ENCODE measurements at regions not wholly inside any gene's neighbourhood (a gene's known extent, or its start where the extent isn't known, plus 50 kb on each side); places are given as distances from the start of the nearest gene placed in this dataset.

DNA sequence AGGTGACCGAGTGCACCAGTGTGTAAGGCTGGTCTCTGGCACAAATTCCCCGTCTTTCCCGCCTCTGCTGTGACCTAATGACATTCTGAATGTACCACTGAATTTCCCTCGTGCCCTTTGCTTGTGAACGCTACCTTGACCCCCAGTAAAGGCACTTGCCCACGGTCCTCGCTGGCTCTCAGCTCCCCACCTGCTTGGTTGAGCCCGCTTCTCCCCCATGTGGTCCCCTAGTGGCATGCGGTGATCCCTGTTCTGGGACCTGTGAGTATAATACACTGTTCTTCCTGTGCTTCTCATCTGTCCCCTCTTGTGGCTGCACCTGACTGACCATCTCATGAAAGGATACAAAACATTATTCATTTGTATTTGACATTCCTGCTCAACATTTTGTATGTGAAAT lies 495.7 kb downstream of the INHBA start:
- DNase-seq, result no peak

DNA sequence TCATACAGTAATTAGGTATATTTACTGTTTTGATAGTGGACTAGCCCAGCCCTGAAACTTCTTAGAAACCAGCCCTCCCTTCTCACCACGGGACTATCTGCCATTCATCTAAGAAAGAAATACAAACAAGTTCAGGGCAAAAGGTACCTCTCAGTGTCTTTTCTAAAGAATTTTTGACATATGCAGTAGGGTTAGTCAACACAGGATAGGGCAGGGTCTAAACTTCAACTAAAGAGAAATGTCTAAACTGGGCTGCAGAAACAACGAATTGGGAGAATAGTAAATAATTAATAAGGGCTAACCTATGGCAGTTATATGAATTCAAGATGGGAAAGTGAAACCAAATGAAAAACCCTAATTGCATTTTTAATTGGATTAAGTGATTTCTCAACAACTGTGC lies 496.6 kb downstream of the INHBA start:
- DNase-seq, result no peak

DNA sequence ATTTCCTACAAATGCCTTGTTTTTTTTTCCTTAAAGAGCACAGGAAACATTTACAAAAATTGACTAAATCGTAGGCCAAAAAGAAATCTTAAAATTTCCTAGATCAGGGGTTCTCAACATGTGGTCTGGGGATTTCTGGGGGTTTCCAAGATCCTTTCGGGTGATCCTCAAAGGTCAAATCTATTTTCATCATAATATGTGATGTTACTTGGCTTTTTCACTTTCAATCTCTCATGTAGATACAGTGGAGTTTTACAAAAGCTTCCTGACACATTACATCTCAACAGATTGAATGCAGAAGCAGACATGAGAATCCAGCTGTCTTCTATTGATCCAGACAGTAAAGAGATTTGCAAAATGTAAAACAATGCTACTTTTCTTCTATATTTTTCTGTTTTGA lies 497.3 kb downstream of the INHBA start:
- no peak for DNase-seq

DNA sequence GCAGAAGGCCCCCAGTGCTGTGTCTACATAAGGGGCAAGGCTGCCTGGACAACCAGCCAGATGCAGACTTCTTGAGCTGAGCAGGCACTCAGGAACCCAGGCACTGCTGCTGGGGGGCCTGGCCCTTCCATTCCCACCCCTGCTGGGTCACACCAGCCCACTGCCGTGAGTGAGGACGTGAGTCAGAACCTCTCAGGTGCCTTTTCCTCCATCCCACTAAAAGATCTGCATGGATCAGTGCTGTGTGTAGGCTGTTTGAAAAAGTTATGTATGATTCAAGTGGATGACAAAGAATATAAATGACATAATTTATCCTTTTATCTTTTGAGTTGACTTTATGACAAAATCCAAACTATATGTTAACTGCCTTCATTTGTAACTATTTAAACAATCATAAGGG lies 499.3 kb downstream of the INHBA start:
- DNase-seq, result no peak

DNA sequence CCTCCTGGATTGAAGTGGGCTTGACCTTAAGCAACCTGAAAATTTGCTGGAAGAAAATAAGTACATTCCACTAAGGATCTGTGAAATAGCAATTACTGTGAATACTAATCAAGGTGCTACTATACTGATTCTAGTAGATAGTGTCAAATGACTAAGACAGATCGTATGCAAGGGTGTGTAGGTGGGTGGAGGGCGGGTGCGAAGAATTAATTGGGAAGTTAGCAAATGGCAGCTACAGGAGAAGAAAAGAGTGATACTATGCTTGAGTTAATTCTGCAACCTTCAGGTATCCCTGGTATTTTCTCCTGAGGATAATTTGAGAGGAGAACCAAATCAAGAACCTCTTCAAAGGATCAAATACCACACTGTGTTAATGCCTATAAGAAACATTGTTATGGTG lies 501.9 kb downstream of the INHBA start:
- DNase-seq, result no peak

DNA sequence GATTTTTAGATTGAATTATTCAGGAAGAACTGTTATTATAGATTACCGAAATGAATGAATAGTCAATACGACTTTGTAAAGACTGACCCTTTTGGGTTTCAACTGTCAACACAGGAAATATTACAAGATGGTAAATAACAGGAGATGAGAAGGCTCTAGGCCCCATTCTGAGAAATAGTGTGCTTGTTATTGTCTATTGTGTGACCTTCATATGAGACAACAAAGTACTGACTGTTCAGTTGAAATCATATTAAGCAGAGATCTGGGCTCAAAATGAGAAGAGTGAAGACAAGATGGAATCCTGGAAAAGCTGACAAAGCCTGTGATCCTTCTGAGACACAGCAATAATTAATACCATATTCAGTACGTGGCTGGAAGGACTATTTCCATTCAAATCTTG lies 503.8 kb downstream of the INHBA start:
- no peak for DNase-seq

DNA sequence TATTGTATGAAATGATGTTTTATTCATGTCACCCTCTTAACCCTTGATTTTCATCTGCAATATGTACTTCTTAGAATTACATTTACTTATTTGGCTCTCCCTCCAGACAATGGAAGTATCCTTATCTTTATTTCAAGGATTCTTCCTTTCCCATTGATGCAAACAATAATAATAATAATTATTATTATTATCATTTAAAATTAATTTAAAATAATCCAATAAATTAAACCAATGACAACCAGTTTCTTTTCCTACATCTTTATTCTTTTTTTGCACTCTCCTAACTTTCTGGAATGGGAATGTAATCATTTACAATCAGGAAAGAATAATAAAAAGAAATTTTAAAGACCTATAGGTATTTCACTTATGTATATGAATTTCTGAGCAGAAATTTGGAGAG lies 504.4 kb downstream of the INHBA start:
- no peak for DNase-seq

DNA sequence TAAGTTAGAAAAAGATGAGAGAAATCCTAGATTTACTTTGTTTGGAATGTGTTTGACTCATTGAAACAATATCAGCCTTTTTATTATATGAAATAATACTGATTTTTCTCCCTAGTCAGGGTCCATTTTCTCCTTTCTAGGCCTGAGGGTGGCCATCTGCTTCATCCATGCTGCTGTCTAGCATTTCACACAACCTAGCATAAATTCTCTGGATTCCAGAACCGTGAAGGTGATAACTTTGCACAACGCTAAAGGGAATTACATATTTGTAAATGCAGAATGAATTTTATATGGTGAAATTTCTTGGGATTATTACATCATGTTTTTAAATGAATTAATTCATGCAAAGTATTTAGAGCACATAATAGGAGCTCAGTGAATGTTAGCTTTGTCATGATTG lies 505.1 kb downstream of the INHBA start:
- no peak for DNase-seq

DNA sequence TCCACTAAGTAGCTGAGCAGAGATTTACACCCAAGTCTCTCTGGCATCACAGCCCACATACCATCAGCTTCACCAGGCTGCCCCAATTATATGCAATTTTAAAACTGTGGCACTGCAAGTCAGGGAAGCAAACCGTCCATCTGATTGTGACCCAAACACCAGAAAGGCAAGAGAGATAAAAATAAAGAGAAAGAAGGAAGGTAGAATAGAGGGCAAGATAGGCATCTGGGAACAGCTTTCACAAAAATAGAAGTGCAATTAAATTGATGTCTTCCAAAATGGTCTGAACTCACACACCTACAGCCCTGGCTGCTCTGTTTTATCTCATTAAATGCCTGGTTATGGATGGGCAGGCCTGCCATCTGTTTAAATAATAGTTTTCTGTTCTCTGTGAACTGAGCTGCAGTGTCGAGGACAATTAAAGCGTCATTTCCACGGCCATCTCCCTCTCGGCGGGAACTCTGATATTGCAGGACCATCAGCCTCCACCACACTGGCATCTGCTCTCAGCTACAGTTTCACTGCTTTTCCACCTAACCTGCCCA lies 509.1 kb downstream of the INHBA start:
- DNase-seq, result no peak

DNA sequence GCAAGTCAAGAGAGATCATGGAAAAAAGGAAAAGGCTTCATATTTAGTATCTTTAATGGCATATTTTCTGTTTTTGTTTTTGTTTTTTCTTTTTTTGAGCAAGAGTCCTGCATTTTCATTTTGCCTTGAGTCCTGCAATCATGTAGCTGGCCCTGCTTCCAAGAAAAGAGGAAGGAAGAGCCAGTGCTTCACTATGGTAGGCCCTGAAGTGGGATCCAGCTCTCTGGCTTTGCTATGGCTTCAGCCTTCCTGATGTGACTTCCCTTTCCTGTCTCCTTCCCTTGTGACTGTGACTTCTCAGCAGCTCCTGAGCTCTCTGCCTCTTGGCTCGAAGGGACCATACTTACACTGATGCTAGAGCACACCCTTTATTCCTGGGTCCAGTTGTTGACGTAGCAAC lies 512.3 kb downstream of the INHBA start:
- DNase-seq, result no peak

DNA sequence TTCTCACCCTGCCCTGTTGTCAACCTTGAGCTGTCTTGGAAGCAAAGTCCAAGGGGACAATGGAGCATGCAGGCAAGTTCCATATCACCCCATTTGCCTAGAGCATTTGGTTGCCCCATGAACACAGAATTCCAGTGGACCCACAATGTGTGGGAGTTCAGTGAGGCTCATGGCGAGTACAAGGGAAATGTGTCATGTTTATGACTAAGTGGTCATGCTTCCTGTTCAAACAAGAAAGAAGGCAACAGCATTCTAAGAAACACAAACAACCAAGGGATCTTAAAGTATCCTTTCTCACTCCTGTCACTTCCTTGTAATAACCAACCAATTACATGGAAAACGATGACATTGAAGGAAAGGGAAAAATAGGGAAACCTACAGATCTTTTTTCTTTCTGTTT lies 513.0 kb downstream of the INHBA start:
- no peak for DNase-seq

DNA sequence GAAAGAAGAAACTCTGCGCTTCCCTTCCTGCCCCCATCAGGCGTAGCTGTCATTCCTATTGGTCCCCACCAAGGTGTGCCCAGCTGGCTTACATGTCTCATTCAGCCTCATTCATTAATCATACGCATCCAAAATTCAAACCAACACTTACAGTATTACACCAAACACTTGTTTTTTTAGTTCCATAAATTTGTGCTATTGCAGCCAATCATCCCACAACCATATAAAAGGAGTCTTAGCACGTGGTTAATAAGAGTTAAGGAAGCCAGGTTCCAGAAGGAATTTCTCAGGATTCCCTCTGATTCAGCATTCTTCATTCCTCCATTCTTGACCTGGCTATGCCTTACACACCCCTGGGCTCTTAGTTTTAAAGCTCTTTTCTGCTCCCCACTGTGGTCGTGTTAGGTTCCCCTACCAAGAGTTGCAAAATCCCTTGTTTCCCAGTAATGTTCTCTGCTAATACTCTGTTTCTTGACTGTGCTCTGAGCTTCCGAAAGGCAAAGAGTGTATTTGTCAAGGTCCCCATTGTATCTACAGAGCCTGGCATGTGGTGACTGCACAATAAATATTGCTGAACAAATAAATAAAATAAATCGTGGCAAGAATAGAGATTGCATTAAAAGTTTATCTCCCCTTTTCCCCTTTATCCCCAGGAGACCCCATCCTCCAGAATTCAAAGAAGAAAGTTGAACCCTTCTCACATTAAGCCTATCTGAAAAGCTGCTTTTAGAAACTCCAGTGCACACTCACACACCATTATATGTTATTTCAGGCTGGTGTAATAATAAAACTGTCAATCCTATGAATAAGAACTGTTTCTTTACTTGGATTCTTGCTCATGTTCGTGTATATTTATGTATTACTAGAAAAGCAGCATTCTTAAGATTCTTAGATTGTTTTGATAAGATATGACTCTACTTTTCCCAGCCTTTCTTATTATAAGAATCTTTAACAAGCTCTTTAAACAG lies 514.4 kb downstream of the INHBA start:
- DNase-seq, result no peak

DNA sequence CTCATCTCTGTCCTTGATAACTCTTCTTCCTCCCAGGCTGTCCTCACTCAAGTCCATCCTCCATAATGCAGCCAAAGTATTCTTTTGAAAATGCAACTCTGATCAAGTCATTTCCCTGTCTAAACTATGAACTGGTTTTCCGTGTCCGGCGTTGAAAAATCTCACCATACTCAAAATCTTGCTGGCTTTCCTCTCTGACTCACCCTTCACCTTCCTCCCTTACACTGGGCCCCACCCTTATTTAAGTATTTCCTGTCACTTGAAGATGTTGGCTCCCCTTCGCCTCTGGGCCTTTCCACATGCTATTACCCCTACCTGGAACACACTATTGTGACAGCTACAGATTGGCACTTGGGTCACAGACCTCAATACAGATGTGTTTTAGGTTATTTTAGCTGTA lies 515.6 kb downstream of the INHBA start:
- no peak for DNase-seq

DNA sequence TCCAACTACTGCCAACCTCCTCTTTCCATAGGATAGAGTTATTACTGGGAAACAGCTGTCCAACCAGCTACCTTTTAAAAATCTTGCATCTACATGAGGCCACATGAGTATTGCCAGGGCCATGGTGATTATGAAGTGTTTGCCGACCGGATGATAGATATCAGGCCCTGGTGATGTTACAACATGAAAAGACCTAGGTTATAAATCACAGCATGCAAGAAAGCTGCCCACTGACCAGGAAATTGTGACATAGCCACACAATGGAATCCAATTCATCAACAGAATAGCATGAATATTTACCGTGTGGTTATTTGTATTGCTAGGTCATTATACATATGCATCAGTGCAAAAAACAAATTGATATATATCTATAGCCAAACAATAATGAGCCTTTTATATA lies 517.0 kb downstream of the INHBA start:
- no peak for DNase-seq

DNA sequence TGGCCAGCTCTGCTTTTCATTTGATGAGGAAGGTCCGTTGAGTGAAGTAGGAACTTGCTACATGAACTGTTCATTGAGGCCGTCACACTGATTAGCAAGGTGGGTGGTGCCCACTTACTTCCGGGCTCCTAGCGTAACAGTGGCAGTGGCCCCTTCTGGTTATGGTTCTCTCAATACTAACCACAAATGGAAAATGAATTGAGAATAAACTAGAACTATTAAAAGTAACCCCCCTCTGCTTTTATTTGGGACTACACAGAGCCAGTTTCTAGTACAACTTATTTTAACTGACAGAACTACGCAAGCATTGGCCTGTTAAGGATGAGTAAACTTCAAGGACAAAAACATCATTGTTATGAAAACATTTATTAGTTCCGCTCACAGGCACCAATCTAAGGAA lies 519.1 kb downstream of the INHBA start:
- no peak for DNase-seq

DNA sequence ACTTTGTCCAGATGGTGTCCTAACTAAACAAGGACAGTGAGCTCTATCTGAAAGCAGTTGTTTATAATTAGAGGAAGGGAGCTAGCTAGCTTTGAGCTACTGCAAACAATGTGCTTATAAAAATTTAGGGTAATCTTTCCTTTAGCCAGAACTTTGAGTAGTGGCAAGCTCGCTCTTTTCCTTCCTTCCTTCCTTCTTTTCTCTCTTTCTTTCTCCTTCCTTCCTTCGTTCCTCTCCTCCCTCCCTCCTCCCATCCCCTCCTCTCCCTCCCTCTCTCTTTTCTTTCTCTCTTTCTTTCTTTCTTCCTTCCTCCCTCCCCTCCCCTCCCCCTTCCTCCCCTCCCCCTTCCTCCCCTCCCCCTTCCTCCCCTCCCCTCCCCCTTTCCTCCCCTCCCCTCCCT lies 520.1 kb downstream of the INHBA start:
- DNase-seq, result no peak

DNA sequence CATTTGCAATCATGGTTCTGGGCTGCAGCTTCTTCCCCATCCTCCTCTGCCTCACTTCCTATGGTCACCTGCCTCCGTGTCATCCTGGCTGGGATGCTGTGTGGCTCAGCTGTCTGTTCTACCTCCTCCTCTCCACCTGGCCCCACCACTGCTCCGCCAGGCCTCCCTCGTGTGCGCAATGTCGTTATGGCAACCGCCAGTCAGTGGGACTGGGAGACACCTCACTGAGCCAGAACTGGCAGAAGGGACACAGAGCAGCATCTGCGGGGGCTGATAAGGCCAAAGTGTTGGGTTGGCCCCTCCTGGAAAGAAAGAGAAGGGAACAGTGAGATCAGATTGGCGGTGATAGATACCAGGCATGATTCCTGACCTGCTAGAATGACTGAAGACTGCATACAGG lies 527.5 kb downstream of the INHBA start:
- DNase-seq, result no peak

DNA sequence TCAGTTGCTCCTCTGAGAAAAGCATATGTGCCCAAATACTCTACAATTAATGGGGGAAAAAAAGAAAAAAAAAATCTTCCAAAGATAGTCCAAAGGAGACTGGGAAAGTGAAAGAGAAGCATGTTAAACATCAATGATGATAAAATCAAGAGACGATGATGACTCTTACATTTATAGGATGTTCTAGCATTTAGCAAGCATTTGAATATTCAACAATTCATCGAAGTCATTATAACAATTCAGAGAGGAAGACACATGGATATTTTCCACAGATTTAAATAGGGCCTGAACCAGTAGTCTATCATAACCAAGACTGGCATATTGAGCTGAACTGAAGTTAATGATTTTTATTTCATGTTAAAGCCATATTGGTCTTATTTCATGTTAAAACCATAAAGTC lies 528.4 kb downstream of the INHBA start:
- DNase-seq, result no peak

DNA sequence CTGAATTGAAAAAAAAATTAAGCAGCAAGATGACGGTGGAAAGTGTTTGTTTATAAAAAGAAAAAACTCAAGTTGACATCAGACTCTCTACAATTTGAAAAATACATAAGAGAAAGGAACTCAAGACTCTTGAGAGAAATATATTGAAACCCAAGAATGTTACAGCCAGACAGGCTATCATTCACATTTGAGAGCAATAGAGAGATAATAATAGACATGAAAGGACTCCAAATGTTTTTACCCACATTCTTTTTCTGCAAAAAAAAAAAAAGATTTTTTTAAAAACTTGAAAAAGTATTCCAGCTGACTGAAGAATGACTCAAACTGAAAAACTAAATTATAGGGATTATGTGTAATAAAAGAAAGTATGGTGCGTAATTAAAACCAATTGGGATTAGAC lies 532.4 kb downstream of the INHBA start:
- no peak for DNase-seq

DNA sequence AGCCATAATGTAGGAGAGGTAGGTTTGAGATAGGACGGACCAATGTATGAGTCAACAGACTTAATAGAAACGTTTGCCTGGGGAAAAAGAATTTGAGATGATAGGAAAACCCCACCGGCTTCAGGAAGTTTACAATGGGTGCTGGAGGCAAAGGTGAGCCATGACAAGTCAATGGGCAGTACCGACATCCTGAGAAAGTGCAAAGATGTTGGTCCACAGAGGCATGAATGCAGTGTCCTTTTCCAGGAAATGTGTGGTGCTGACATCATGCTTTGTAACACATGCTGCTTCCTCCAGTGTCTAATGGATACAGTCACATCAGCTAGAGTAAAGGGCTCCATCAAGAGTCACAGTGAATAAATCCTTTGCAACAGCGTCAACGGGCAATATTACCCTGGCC lies 533.6 kb downstream of the INHBA start:
- no peak for DNase-seq

DNA sequence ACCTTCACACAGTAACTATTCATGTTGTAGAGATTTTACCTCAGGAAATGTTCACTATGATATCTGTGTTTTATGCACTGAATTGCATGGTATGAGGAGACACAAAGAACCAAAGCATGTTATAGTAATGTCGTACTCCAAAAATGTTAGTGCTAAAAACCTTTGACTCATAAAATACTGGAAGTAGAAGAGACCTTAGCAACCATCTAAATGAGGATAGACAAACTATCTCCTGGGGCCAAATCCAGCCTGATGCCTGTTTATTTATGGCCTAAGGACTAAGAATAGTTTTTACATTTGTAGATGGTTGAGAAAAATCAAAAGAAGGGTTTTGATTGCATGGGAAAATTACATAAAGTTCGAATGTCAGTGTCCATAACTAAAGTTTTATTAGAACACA lies 535.1 kb downstream of the INHBA start:
- DNase-seq, result no peak

DNA sequence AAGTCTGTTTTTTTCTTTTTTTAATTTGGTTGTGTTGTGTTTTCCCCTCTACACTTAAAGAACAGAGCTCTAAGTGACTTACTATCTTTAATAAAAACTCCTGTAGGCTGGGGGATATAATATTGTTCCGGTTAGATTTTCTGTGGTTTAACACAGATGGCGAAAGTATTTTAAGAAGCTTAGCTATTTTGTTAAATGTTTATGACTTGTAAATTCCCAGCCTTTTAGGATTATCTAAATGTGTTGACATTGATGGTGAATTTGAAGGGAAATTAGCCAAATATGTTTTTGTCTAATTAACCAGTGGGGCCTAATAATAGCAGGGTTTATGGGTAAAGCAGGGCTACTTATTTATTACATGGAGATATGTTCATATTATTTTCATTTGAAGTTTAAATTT lies 538.5 kb downstream of the INHBA start:
- no peak for DNase-seq

DNA sequence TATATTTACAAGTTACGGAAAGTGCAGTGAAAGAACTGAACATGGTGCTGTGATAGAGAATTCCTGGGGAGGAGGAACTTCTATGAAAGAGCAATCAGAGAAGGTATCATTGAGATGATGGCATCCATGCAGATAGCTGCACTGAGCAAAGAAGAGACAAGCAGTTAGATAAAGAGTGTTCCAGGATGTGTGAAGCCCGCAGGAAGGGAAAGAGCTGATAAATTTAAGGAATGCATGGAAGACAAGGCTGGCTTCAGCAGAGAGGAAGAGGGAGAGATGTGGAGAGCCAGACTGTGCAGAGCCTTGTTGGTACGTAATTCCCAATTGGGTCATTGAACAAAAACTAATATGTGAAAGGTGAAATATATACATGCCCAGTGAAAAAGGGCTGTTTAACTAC lies 538.9 kb downstream of the INHBA start:
- DNase-seq, result no peak

DNA sequence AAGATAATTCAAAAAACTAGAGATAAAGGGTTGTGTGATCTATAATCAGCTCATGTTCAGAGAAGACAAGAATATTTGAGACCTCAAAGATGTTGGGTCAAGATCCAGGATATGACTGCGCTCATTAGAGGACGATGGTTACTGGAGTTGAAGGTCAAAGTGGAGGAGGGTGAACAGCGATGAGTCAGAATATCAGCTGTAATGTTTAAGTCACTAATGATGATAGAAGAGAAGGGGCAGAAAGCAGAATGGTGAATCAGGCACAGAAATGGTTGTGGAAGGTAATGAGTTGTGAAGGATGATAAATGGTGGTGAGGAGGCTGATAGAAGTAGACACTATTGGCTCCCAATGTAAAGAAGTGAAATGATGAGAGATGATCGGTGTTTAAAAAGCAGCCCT lies 540.3 kb downstream of the INHBA start:
- DNase-seq, result no peak

DNA sequence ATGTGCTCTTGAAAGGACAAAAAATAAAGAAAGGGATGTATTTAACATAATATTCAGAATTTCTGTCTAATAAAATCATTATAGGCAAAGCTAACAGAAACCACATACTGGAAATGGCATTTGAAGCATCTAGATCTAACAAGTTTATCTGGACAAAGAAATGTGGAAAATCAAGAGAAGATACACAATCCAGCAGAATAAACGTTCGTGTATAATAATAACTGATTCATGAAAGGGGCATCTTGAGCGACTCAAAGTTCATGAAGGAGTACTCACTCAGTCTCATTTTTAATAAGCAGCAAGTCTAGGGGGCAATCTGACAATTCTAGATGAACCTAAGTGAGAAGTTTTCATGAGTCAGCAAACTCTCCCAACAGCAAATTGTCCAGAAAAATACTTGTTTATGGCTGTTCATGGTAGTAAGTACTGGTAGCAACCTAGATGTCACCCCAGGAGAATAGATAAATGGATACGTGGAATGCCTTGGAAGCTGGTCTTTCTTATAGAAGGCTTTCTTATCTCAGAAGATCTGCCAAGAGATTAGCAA lies 541.8 kb downstream of the INHBA start:
- DNase-seq, result no peak
